ENCODE measurements at regions not wholly inside any gene's neighbourhood (a gene's known extent, or its start where the extent isn't known, plus 50 kb on each side); places are given as distances from the start of the nearest gene placed in this dataset.

- BruUV-seq (replicated peaks): no TSS peak
- dilution Hi-C loops (cut with HindIII; ENCODE audit: low sequenced_read_pairs, unreplicated experiment) (no loop called here), intact Hi-C loops (cut with micrococcal nuclease) (no loop called here), in situ Hi-C loops (cut with MboI; ENCODE audit: low sequenced_read_pairs) (no loop called here)
- Histone ChIP-seq H2AK5ac (ENCODE audit: low read depth, low read length) (no peak overlapping the region), H3K14ac (replicated peaks; ENCODE audit: low read depth, low read length) (no peak overlapping the region), H3K79me1 (ENCODE audit: low read depth in 1 of 2, low read length in 2 of 2) (no peaks in the 10 kb centered on the region), H4K8ac (ENCODE audit: low read depth in 2 of 2, low read length in 2 of 2) (no peak overlapping the region), H2BK20ac (ENCODE audit: low read depth, low read length) (no peak overlapping the region), H3K9me3 (ENCODE audit: control insufficient read depth, insufficient read depth, low read length) (no peaks in the 10 kb centered on the region), H3K4ac (ENCODE audit: low read depth, low read length) (no peak overlapping the region), H4K5ac (ENCODE audit: low read depth, low read length) (no peak overlapping the region), H2AK9ac (replicated peaks; ENCODE audit: low read depth, low read length, poor library complexity) (no peak overlapping the region), H2BK120ac (ENCODE audit: low read depth, low read length) (no peak overlapping the region), H3K36me3 (ENCODE audit: control insufficient read depth, insufficient read depth, low read length) (no peaks in the 10 kb centered on the region), H2AFZ (replicated peaks; ENCODE audit: low read length, poor library complexity) (no peak overlapping the region), H3K56ac (ENCODE audit: extremely low read depth, insufficient read depth, low read length) (no peak overlapping the region), H3K27me3 (ENCODE audit: control insufficient read depth, insufficient read depth, low read length) (no peaks in the 10 kb centered on the region), H3K18ac (ENCODE audit: low read depth, low read length) (no peak overlapping the region), H3K9ac (ENCODE audit: low read depth, low read length) (no peak overlapping the region), H3K4me1 (ENCODE audit: control insufficient read depth, insufficient read depth, low read length) (no peaks in the 10 kb centered on the region), H3K23ac (ENCODE audit: low read depth, low read length) (no peak overlapping the region), H3K9me1 (ENCODE audit: insufficient read depth, low read length) (no peaks in the 10 kb centered on the region), H4K20me1 (ENCODE audit: insufficient read depth, low read length) (no peaks in the 10 kb centered on the region), H3K27ac (ENCODE audit: insufficient read depth, low read length) (no peak overlapping the region), H3K4me2 (ENCODE audit: low read depth, low read length) (no peak overlapping the region), H3K4me3 (ENCODE audit: insufficient read depth, low read depth, low read length) (no peak overlapping the region), H2BK15ac (ENCODE audit: low read depth, low read length) (no peak overlapping the region), H2BK5ac (ENCODE audit: low read depth, low read length, poor library complexity, severe bottlenecking) (no peak overlapping the region), H4K91ac (ENCODE audit: insufficient read depth, low read depth, low read length) (no peak overlapping the region)
- DNase-seq (no peak), ATAC-seq (ENCODE audit: low read depth) (no peak)
- TF ChIP-seq RCOR1 (IDR thresholded peaks at IDR 0.05; ENCODE audit: insufficient replicate concordance, low read length): no peak
- TF ChIP-seq MXI1 (IDR thresholded peaks at IDR 0.05; ENCODE audit: borderline replicate concordance, low read depth, low read length): no peak
- TF ChIP-seq CEBPB (IDR thresholded peaks at IDR 0.05; ENCODE audit: low read depth, low read length): no peak
- TF ChIP-seq MAZ (IDR thresholded peaks at IDR 0.05; ENCODE audit: borderline replicate concordance, low read depth, low read length): no peak
- TF ChIP-seq RAD21 (IDR thresholded peaks at IDR 0.05; ENCODE audit: low read length): no peak
- TF ChIP-seq ELK1 (IDR thresholded peaks at IDR 0.05; ENCODE audit: borderline replicate concordance, low read depth, low read length): no peak
- no peak for TF ChIP-seq FOS (IDR thresholded peaks at IDR 0.05; ENCODE audit: low read depth, low read length)
- no peak for TF ChIP-seq USF2 (IDR thresholded peaks at IDR 0.05; ENCODE audit: low read depth, low read length)
- TF ChIP-seq CHD1 (IDR thresholded peaks at IDR 0.05; ENCODE audit: low read depth, low read length): no peak
- no peak for TF ChIP-seq NFE2L2 (IDR thresholded peaks at IDR 0.05; ENCODE audit: low read depth, low read length)
- no peak for TF ChIP-seq POLR2A (IDR thresholded peaks at IDR 0.05; ENCODE audit: low read depth, low read length)
- no peak for TF ChIP-seq BHLHE40 (IDR thresholded peaks at IDR 0.05; ENCODE audit: low read depth, low read length)
- TF ChIP-seq CTCF (conservative IDR thresholded peaks at IDR 0.05; ENCODE audit: low read depth, low read length): no peak
- no peak for TF ChIP-seq RFX5 (IDR thresholded peaks at IDR 0.05; ENCODE audit: low read depth, low read length)
- TF ChIP-seq SMC3 (IDR thresholded peaks at IDR 0.05; ENCODE audit: low read depth, low read length): no peak
- TF ChIP-seq MAFK (IDR thresholded peaks at IDR 0.05; ENCODE audit: low read depth, low read length): no peak
- CTCF ChIA-PET: no interaction called here
- POLR2A ChIA-PET (ENCODE audit: unreplicated experiment): no interaction called here
Measured at GRCh38 chr11:104435494-104435893, 271.5 kb upstream of the PDGFD start.

Data from IMR-90 (cell line).